ENCODE measurements at regions not wholly inside any gene's neighbourhood (a gene's known extent, or its start where the extent isn't known, plus 50 kb on each side); places are given as distances from the start of the nearest gene placed in this dataset.

GRCh38 chr5:10866913-10867312 is 105.9 kb upstream of the DAP start:
- TF ChIP-seq, protein P1, sequence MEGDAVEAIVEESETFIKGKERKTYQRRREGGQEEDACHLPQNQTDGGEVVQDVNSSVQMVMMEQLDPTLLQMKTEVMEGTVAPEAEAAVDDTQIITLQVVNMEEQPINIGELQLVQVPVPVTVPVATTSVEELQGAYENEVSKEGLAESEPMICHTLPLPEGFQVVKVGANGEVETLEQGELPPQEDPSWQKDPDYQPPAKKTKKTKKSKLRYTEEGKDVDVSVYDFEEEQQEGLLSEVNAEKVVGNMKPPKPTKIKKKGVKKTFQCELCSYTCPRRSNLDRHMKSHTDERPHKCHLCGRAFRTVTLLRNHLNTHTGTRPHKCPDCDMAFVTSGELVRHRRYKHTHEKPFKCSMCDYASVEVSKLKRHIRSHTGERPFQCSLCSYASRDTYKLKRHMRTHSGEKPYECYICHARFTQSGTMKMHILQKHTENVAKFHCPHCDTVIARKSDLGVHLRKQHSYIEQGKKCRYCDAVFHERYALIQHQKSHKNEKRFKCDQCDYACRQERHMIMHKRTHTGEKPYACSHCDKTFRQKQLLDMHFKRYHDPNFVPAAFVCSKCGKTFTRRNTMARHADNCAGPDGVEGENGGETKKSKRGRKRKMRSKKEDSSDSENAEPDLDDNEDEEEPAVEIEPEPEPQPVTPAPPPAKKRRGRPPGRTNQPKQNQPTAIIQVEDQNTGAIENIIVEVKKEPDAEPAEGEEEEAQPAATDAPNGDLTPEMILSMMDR (conservative IDR thresholded peaks at IDR 0.05; ENCODE audit: low read depth, low read length) = peak; percentile 31; the same call in 1 of the 2 replicates
- no peak for TF ChIP-seq EZH2 (IDR thresholded peaks at IDR 0.05; ENCODE audit: borderline replicate concordance, low read depth, low read length, poor library complexity, severe bottlenecking)
